Erythroblast (primary cell): ENCODE measurements at regions not wholly inside any gene's neighbourhood (a gene's known extent, or its start where the extent isn't known, plus 50 kb on each side); places are given as distances from the start of the nearest gene placed in this dataset.

Experiments
- GATA1 ChIP-seq: IDR thresholded peaks from 2 replicates; pipeline ENCODE4 v1.6.1; 2011; ENCODE audit warnings: low read depth, mild to moderate bottlenecking, control low read depth, low read length, moderate library complexity
- POLR2A ChIP-seq: IDR thresholded peaks from 2 replicates; pipeline ENCODE4 v1.6.1; 2011; ENCODE audit warnings: mild to moderate bottlenecking, low read length

GRCh38 chr16:66212428-66212827, 154.1 kb upstream of the CDH5 start:
- no peak for TF ChIP-seq POLR2A
- TF ChIP-seq GATA1, result no peak
